ENCODE measurements at regions not wholly inside any gene's neighbourhood (a gene's known extent, or its start where the extent isn't known, plus 50 kb on each side); places are given as distances from the start of the nearest gene placed in this dataset.

DNA sequence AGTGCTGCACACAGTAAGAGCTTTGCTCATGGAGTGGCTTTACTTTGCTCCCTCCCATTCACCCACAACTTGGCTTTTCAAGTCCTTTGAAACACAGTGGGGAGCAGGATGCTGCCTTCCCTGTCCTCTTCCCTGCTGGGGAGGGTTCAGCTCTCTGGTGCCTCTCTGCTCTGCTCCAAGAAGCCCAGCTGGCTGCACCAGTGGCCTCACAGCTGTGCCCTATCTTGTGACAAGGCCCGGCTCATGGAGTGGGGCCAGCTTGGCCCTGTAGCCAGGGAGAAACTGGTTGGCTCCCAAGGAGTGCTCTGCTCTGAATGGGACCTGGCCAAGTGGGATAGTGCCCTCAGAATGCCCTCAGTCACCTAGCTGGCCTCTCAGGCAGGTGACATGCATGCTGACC lies 212.3 kb upstream of the ZMIZ1 start:
- no peak for DNase-seq

GRCh38 chr10:78857193-78857592 lies 211.6 kb upstream of the ZMIZ1 start:
- DNase-seq, result no peak

- DNase-seq, result no peak
These were observed 209.5 kb upstream of the ZMIZ1 start for GRCh38 chr10:78859266-78859665.

DNA sequence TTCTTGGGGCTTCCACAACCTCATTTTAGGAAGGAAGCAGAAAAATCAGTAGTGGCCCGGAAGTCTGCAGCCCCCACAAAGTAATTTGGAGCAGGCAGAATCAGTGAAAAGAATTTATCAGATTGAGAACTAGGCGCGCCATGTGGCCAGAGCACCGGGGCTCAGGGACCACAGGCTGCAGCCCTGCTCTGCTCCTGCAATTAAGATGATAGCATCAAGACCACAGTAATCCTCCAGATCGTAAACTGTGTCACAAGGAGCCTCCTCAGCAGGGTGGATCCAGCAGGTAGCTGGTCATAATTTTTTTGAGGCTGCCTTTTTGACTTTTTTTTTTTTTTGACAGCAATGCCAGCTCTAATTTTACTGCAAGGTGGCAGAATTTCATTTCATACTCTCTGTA lies 209.0 kb upstream of the ZMIZ1 start:
- DNase-seq, result no peak

GRCh38 chr10:78860260-78860914 lies 208.4 kb upstream of the ZMIZ1 start:
- DNase-seq, result no peak

DNA sequence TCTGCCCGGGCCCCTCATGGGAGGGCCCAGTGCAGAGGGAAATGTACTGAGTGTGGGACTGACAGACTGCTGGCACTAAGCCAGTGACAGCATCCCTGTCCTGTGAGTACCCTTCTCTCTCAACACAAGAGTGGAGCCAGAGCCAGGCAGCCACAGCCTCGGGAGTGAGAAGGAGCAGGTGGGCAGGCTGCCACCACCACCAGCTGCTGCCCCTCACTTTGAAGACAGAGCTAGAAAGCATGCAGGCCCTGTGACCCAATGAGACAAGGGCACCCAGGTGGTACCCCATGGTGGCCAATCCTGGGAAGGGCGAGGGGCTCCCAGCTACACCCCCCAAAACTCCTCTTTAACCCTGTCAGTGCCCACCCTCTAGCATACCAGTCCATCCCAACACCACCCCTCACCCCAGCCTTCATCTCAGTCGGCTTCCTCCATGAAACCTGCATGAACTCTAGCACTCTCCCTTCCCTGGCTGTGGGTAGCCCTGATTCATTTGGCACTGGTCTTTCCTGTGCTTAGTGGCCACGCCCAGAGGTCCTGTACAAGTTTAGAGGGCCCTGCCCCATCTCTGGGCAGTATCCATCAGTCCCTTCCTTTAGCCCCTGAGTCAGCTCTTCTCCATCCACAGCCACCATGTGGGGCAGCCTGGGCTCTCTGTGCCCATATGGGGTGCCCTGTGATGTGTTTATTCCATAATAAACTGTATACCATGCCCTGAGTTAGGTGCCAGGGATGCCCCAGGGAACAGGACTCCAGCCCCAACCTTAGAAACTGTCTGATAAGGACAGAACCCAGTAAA lies 207.0 kb upstream of the ZMIZ1 start:
- peak; percentile 51 for DNase-seq

- DNase-seq, result no peak
These were observed 206.5 kb upstream of the ZMIZ1 start for GRCh38 chr10:78862328-78862640.

DNA sequence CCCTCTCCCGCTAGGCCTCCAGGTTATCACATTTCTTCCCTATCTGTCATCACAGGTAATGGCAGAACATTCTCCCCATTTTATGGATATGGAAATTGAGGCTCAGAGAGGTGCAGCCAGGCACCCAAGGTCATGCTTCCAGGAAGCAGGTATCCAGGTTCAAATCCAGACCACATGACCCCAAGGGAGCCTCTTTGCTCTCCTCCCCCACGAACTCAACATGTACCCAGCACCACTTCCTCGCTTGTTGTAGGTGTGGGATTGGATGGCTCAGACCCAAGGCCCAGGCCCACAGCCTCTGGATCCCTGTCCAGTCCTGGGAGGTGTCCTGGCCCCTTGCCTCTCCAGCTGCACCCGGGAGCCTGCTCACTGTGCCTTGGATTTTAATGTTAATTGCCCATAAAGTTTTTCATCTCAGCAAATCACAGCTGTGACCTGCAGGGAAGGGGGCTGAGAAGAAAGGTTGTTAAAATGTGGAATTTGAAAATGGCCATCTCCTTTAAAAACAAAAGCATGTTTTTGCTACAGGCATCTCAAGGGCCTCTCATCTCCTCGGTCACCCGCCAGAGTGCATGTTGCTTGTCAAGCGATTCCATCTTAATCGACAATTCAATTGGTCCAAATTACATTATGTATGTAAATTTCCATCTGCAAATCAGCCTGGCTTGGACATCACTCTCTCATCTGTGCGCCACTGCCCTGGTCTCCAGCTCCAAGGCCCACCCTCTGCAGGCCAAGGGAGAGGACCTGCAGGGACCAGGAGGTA lies 205.4 kb upstream of the ZMIZ1 start:
- no peak for DNase-seq

DNA sequence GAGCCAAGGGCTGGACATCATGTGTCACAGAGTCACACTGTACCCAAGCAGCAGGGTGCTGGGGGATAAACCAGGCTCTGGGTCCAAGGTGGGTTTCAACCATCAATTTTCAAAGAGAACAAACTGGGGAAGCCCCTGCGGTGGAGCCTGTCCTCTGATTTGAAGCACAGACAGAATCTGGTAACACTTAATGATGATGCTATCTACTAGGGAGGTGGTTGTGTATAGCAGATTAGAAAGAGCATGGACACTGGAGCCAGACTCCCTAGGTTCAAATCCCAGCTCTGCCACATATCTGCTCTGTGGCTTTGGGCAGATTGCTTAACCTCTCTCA lies 204.9 kb upstream of the ZMIZ1 start:
- DNase-seq, result no peak

GRCh38 chr10:78864761-78865537 lies 203.8 kb upstream of the ZMIZ1 start:
- no peak for DNase-seq

- no peak for DNase-seq
These were observed 203.3 kb upstream of the ZMIZ1 start for GRCh38 chr10:78865538-78865875.

- DNase-seq, result no peak
These were observed 202.6 kb upstream of the ZMIZ1 start for GRCh38 chr10:78865931-78866717.

GRCh38 chr10:78866731-78867554 lies 201.8 kb upstream of the ZMIZ1 start:
- no peak for DNase-seq

DNA sequence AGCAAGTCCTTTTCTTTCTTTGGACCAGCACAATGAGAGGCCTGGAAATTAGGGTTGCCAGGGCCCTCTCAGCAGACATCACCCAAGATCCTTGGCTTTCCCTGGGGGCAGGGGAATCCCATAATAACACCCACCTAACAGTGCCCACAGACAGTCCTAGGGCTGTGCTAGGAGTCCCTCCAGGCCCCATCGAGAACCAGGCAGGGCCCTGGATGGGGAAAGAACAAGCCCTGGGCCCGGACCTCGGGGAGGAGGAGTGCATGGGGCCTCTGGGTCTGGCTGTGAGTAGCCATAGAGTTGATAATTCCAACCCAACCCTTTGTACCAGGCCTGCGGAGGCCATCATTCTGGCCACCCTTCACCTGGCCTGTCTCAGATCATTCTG lies 201.2 kb upstream of the ZMIZ1 start:
- no peak for DNase-seq

- no peak for DNase-seq
These were observed 200.7 kb upstream of the ZMIZ1 start for GRCh38 chr10:78868048-78868447.

DNA sequence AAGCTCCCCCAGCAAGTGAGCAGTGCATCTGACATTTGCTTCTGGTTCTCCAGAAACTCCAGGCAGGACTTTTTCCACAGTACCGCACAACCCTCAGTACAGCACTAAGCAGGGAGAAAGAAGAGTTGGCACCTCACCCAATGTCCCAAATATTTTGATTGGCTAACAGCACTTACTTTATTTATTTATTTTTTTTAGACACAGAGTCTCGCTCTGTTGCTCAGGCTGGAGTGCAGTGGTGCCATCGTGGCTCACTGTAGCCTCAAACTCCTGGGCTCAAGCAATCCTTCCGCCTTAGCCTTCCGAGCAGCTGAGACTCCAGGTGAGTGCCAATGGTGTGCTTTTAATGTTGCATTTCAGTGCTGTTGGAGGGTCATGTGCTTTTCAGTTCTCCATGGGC lies 200.3 kb upstream of the ZMIZ1 start:
- DNase-seq, result no peak

- DNase-seq, result no peak
These were observed 199.9 kb upstream of the ZMIZ1 start for GRCh38 chr10:78868861-78869260.

DNA sequence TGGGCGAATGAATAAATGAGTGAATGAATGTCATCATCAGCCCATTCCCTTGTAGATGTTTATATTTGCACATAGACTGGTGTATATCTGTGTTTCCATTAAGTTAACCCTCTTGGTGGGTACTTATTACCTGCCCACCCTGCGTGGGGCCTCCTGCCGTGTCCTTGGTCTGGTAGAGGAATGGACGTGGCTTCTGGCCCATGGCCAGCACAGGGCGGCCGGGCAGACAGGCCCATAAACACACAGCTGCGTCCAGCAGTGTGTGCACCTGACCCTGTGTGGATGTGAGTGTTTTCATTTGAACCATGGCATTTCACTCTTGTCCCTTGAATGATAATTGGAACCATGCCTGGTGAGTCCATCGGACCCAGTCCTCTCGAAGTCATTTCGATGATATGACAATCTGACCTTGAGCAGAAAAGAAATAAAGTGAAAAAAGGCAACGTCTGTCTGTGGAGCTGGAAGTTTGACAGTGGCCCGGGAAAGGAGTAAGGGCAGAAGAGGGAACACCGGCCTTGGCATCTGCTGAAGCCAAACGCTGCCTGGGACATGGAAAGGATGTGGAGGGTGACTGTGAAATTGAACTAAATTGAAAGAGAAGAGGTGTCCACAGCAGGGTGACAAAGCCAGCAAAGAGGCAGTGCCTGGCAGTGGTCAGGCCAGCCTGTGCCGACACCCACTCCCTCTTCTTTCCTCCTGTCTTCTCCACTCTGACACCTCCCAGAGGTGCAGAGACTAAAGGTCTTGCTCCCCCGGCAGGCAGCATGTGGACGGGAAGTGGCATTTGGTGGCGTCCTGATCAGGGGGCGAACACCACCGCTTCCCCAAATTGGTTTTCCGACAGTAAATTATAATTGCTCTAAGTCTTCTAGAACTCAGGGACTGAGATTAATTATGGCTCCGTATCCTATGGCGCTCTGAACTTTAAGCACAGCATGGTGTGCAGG lies 199.0 kb upstream of the ZMIZ1 start:
- no peak for DNase-seq

GRCh38 chr10:78870458-78870857 lies 198.3 kb upstream of the ZMIZ1 start:
- no peak for DNase-seq

GRCh38 chr10:78871796-78872195 lies 197.0 kb upstream of the ZMIZ1 start:
- no peak for DNase-seq

GRCh38 chr10:78873413-78873812 lies 195.4 kb upstream of the ZMIZ1 start:
- DNase-seq, result no peak

Measured in NCI-H1105 (cell line).